Erythroblast (primary cell): ENCODE measurements at regions not wholly inside any gene's neighbourhood (a gene's known extent, or its start where the extent isn't known, plus 50 kb on each side); places are given as distances from the start of the nearest gene placed in this dataset.
"Not testable (repeated sequence)": the region's sequence is repeated elsewhere in the genome, so short reads cannot be mapped to it uniquely, and the experiment has no call there.

Experiments used
- DNase-seq, 2 experiments: peaks; one replicate each; lab custom pipeline; 2025; lab: John Stamatoyannopoulos, UW
- GATA1 ChIP-seq: IDR thresholded peaks from 2 replicates; pipeline ENCODE4 v1.6.1; 2011; ENCODE audit warnings: low read depth, mild to moderate bottlenecking, control low read depth, low read length, moderate library complexity
- POLR2A ChIP-seq: IDR thresholded peaks from 2 replicates; pipeline ENCODE4 v1.6.1; 2011; ENCODE audit warnings: mild to moderate bottlenecking, low read length

GRCh38 chr5:114928644-114929462, 240.9 kb downstream of the TRIM36 start:
- TF ChIP-seq GATA1 (no peak), POLR2A (no peak)
- DNase-seq: no peak

- TF ChIP-seq GATA1 (no peak), POLR2A (no peak)
Observed at GRCh38 chr5:114924769-114925168, 244.9 kb downstream of the TRIM36 start.

GRCh38 chr5:114912189-114912920, 257.4 kb downstream of the TRIM36 start:
- TF ChIP-seq POLR2A (no peak), GATA1 (no peak)
- DNase-seq: no peak

More at GRCh38 chr5:114924769-114925168, 244.9 kb downstream of the TRIM36 start:
- no peak for DNase-seq

GRCh38 chr5:114910727-114911126, 259.0 kb downstream of the TRIM36 start:
- TF ChIP-seq GATA1: no peak
- no peak for TF ChIP-seq POLR2A
- no peak for DNase-seq

- TF ChIP-seq GATA1 (no peak), POLR2A (no peak)
- no peak for DNase-seq
Observed at GRCh38 chr5:114909424-114909823, 260.3 kb downstream of the TRIM36 start.

GRCh38 chr5:114903767-114904166, 265.9 kb downstream of the TRIM36 start:
- TF ChIP-seq POLR2A: no peak
- no peak for TF ChIP-seq GATA1
- DNase-seq: no peak

- TF ChIP-seq GATA1: no peak
- TF ChIP-seq POLR2A: no peak
- DNase-seq: no peak
Observed at GRCh38 chr5:114898602-114899001, 271.1 kb downstream of the TRIM36 start.

GRCh38 chr5:114883675-114884074, 286.0 kb downstream of the TRIM36 start:
- no peak for DNase-seq
- no peak for TF ChIP-seq GATA1
- no peak for TF ChIP-seq POLR2A

- TF ChIP-seq POLR2A (no peak), GATA1 (no peak)
- DNase-seq: no peak
Observed at GRCh38 chr5:114859438-114859735, 310.3 kb downstream of the TRIM36 start.

- no peak for DNase-seq
- TF ChIP-seq GATA1 (no peak), POLR2A (no peak)
Observed at GRCh38 chr5:114858665-114859437, 310.9 kb downstream of the TRIM36 start.

GRCh38 chr5:114857941-114858551, 311.7 kb downstream of the TRIM36 start:
- TF ChIP-seq GATA1: no peak
- TF ChIP-seq POLR2A: no peak
- no peak for DNase-seq

GRCh38 chr5:114844711-114845110, 325.0 kb downstream of the TRIM36 start:
- DNase-seq: not testable (repeated sequence)

GRCh38 chr5:114839360-114839759, 330.3 kb downstream of the TRIM36 start:
- no peak for DNase-seq

More at GRCh38 chr5:114839360-114839759, 330.3 kb downstream of the TRIM36 start:
- TF ChIP-seq GATA1 (no peak), POLR2A (no peak)
